ENCODE measurements at regions not wholly inside any gene's neighbourhood (a gene's known extent, or its start where the extent isn't known, plus 50 kb on each side); places are given as distances from the start of the nearest gene placed in this dataset.
"Not testable (repeated sequence)": the region's sequence is repeated elsewhere in the genome, so short reads cannot be mapped to it uniquely, and the experiment has no call there.

- Mint-ChIP-seq H3K27ac (no peak overlapping the region), H3K9me3 (ENCODE audit: insufficient read depth) (no peaks in the 10 kb centered on the region), H3K4me3 (no peak overlapping the region), H3K27me3 (peaks cover 21% of the 10 kb centered on the region), H3K4me1 (no peaks in the 10 kb centered on the region)
- H3K4me2 ChIP-seq (replicated peaks; ENCODE audit: low read depth, low read length, poor library complexity, severe bottlenecking), result no peak overlapping the region
- H3K4me1 ChIP-seq (ENCODE audit: control insufficient read depth in 2 of 2, insufficient read depth in 2 of 2, low read length in 2 of 2), result no peaks in the 10 kb centered on the region
- no CpG with 5 or more reads among the region's 2 CpGs for WGBS (ENCODE audit: insufficient coverage)
- ATAC-seq (ENCODE audit: low read depth) (no peak), DNase-seq (no peak)
- H3K4me3 ChIP-seq (ENCODE audit: control extremely low read depth in 1 of 5, extremely low read depth in 1 of 5, insufficient read depth in 1 of 5, low read depth in 2 of 5, low read length in 4 of 5), result no peak overlapping the region
- no peaks in the 10 kb centered on the region for H3K27me3 ChIP-seq (replicated peaks in 1 of 4; ENCODE audit: control extremely low read depth in 1 of 4, control insufficient read depth in 3 of 4, insufficient read depth in 4 of 4, low read length in 3 of 4)
- no peak for TF ChIP-seq EZH2 (IDR thresholded peaks at IDR 0.05; ENCODE audit: borderline replicate concordance, insufficient read depth, low read depth, low read length, poor library complexity, severe bottlenecking)
- TF ChIP-seq, protein P1, sequence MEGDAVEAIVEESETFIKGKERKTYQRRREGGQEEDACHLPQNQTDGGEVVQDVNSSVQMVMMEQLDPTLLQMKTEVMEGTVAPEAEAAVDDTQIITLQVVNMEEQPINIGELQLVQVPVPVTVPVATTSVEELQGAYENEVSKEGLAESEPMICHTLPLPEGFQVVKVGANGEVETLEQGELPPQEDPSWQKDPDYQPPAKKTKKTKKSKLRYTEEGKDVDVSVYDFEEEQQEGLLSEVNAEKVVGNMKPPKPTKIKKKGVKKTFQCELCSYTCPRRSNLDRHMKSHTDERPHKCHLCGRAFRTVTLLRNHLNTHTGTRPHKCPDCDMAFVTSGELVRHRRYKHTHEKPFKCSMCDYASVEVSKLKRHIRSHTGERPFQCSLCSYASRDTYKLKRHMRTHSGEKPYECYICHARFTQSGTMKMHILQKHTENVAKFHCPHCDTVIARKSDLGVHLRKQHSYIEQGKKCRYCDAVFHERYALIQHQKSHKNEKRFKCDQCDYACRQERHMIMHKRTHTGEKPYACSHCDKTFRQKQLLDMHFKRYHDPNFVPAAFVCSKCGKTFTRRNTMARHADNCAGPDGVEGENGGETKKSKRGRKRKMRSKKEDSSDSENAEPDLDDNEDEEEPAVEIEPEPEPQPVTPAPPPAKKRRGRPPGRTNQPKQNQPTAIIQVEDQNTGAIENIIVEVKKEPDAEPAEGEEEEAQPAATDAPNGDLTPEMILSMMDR (IDR thresholded peaks at IDR 0.05), result no peak
- no peaks in the 10 kb centered on the region for H4K20me1 ChIP-seq (ENCODE audit: control insufficient read depth, insufficient read depth, low read length, poor library complexity, severe bottlenecking)
- no peaks in the 10 kb centered on the region for H3K36me3 ChIP-seq (replicated peaks in 1 of 2; ENCODE audit: control extremely low read depth in 1 of 2, control insufficient read depth in 1 of 2, extremely low read depth in 1 of 2, insufficient read depth in 2 of 2, low read length in 1 of 2)
- ChIA-PET POLR2A (no interaction called here), CTCF (interaction anchor here (0.6 to 0.7 kb wide), 2 partner anchors 144 to 1577 kb away, joined by 3 read pairs; no protein-coding TSS in a partner anchor)
- no peak overlapping the region for H2AFZ ChIP-seq (ENCODE audit: insufficient read depth, low read depth, low read length, poor library complexity, severe bottlenecking)
- H3K9ac ChIP-seq (ENCODE audit: low read length), result no peak overlapping the region
- intact Hi-C loops (cut with micrococcal nuclease), result no loop called here
- H3K79me2 ChIP-seq (ENCODE audit: control insufficient read depth, insufficient read depth, low read length), result no peaks in the 10 kb centered on the region
- H3K27ac ChIP-seq (ENCODE audit: low read length in 2 of 2), result no peak overlapping the region
- no peaks in the 10 kb centered on the region for H3K9me3 ChIP-seq (ENCODE audit: control extremely low read depth in 1 of 3, control insufficient read depth in 2 of 3, insufficient read depth in 1 of 3, low read length in 2 of 3)
Measured at GRCh38 chr1:70504821-70505193, 93.7 kb downstream of the CTH start.

- H3K4me3 Mint-ChIP-seq; H3K27ac Mint-ChIP-seq; H3K27ac ChIP-seq (ENCODE audit: low read length in 2 of 2); intact Hi-C loops (cut with micrococcal nuclease); ATAC-seq (ENCODE audit: low read depth); H2AFZ ChIP-seq (ENCODE audit: insufficient read depth, low read depth, low read length, poor library complexity, severe bottlenecking); POLR2A ChIA-PET; H3K9ac ChIP-seq (ENCODE audit: low read length); H3K27me3 ChIP-seq (replicated peaks in 1 of 4; ENCODE audit: control extremely low read depth in 1 of 4, control insufficient read depth in 3 of 4, insufficient read depth in 4 of 4, low read length in 3 of 4); H3K4me1 Mint-ChIP-seq; H3K36me3 ChIP-seq (replicated peaks in 1 of 2; ENCODE audit: control extremely low read depth in 1 of 2, control insufficient read depth in 1 of 2, extremely low read depth in 1 of 2, insufficient read depth in 2 of 2, low read length in 1 of 2); H3K9me3 Mint-ChIP-seq (ENCODE audit: insufficient read depth); H3K9me3 ChIP-seq (ENCODE audit: control extremely low read depth in 1 of 3, control insufficient read depth in 2 of 3, insufficient read depth in 1 of 3, low read length in 2 of 3); H3K79me2 ChIP-seq (ENCODE audit: control insufficient read depth, insufficient read depth, low read length); H4K20me1 ChIP-seq (ENCODE audit: control insufficient read depth, insufficient read depth, low read length, poor library complexity, severe bottlenecking); H3K4me3 ChIP-seq (ENCODE audit: control extremely low read depth in 1 of 5, extremely low read depth in 1 of 5, insufficient read depth in 1 of 5, low read depth in 2 of 5, low read length in 4 of 5); H3K4me1 ChIP-seq (ENCODE audit: control insufficient read depth in 2 of 2, insufficient read depth in 2 of 2, low read length in 2 of 2); DNase-seq; H3K4me2 ChIP-seq (replicated peaks; ENCODE audit: low read depth, low read length, poor library complexity, severe bottlenecking): not testable (repeated sequence)
- peaks cover 28% of the 10 kb centered on the region for H3K27me3 Mint-ChIP-seq
- CTCF ChIA-PET, result interaction anchor here (0.7 to 3.2 kb wide), 8 partner anchors 9 to 440 kb away, joined by 3 to 14 read pairs (median 4); no protein-coding TSS in a partner anchor
- WGBS (ENCODE audit: insufficient coverage), result 100% methylated on average over 1 of the region's 3 CpGs
Measured at GRCh38 chr1:70507991-70508390, 96.9 kb downstream of the CTH start.
